A673 (cell line): ENCODE measurements at regions not wholly inside any gene's neighbourhood (a gene's known extent, or its start where the extent isn't known, plus 50 kb on each side); places are given as distances from the start of the nearest gene placed in this dataset.

Source experiments
- CTCF ChIP-seq: fragments of 300-800, 200-600 bp; sonication (generic); conservative IDR thresholded peaks from 2 replicates; pipeline ENCODE4 v1.5.1; 2017; ENCODE audit warnings: low read depth, mild to moderate bottlenecking, antibody characterized with exemption, low read length, moderate library complexity, mixed read lengths
- EZH2 ChIP-seq: fragments of 200-600 bp; sonication (generic); IDR thresholded peaks from 2 replicates; pipeline ENCODE4 v1.6.1; 2017; ENCODE audit warnings: borderline replicate concordance, low read depth, mild to moderate bottlenecking, mixed read lengths, antibody characterized with exemption, low read length; ENCODE audit not compliant: poor library complexity, severe bottlenecking

- TF ChIP-seq CTCF (no peak), EZH2 (no peak)
Observed at GRCh38 chr2:189362283-189362682, 79.0 kb upstream of the WDR75 start.
